Renal pelvis (tissue), 1 donor: ENCODE measurements at regions not wholly inside any gene's neighbourhood (a gene's known extent, or its start where the extent isn't known, plus 50 kb on each side); places are given as distances from the start of the nearest gene placed in this dataset.

Source experiments
- DNase-seq: peaks from one replicate; pipeline ENCODE4 v3.0.0-alpha.2; 2013

- no peak for DNase-seq
Observed at GRCh38 chr6:169165561-169166300, 87.9 kb downstream of the THBS2 start.

GRCh38 chr6:169164986-169165385 is 88.7 kb downstream of the THBS2 start:
- no peak for DNase-seq

DNA sequence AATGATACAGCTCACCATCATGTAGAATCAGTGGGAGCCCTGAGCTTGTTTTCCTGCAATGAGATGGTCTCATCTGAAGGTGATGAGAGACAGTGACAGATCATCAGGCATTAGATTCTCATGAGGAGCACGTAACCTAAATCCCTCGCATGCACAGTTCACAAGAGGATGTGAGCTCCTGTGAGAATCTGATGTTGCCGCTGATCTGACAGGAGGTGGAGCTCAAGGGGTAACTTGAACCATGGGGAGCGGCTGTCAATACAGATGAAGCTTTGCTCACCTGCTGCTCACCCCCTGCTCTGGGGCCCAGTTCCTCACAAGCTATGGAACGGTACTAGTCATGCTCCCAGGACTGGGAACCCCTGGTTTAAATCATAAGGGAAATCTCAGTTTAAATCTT is 89.2 kb downstream of the THBS2 start:
- DNase-seq, result no peak

GRCh38 chr6:169163411-169163901 is 90.2 kb downstream of the THBS2 start:
- no peak for DNase-seq

- no peak for DNase-seq
Observed at GRCh38 chr6:169162752-169163407, 90.8 kb downstream of the THBS2 start.

- no peak for DNase-seq
Observed at GRCh38 chr6:169162249-169162648, 91.4 kb downstream of the THBS2 start.

DNA sequence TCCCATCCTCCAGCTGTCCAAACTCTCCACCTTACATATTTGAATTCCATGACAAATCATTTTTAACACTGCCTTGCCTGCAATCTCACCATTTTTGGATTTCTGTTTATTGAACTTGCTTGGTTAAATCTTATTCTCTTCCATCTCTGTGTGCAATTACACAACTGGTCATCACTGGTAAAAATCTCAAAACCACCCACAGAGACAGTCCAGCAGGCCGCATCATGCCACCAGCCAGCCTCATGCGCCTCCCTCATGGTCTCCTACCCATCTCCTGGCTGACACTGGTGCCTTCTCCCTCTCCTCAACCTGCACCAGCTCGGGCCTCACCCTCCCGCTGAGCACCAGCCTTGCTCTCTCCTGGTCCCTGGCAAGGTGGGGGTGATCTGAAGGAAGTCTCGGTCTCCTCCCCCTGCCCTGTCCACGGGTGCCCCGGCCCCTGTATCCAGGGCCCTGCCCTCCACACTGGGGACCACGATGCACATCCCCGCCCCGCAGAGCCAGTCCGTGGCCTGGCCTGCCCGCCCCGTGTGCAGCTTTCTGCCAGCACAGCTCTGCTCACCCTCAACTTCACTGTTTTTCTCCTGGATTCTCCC is 92.0 kb downstream of the THBS2 start:
- no peak for DNase-seq

DNA sequence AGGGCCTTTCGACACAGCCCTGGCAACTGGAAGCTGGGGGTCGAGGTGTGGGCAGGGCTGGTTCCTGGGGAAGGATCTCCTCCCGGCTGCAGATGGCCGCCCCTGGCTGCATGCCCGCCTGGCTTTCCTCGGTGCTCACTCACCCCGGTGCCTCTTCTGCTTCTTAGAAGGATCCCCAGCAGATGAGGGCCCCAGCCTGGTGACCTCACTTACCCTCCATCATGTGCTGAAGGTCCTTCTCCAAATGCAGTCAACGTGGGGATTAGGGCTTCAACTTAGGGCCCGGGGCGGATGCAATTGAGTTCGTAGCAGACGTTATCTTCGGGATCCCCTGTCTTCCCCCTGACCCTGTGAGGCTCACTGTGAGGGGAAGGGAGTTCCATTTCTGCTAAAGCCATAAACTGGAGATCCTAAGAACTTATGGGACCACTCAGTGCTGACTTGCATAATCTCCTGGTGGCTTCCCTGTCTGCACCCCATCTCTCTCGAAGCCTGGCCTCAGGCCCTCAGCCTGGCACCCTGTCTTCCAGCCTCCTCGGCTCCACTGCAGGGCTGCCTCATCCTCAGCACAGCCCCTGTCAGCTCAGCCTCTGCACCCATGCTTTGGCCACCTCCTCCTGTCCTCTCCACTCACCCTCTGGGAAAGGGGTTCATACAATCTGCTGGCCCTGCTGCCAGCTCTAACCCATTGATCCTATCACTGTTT is 92.6 kb downstream of the THBS2 start:
- no peak for DNase-seq

GRCh38 chr6:169160091-169160854 is 93.4 kb downstream of the THBS2 start:
- DNase-seq, result no peak

DNA sequence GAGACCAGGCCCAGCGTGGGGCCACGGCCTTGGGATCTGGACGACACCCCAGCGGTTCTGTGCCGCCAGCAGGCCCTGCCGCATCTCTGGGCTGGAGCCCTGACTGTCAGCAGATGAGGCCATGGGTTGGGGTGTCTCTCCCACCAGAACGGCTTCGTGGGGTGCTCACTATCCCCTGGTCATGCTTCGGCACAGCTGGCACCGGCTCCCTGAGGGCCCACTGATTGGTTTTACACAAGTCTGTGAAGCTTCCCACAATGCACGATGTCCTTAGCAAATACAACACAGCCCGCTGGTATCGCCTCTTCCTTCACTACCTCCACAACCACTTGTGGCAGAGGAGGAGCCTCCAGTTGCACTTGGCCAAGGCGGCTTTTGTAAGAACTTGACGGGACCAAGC is 94.3 kb downstream of the THBS2 start:
- no peak for DNase-seq

DNA sequence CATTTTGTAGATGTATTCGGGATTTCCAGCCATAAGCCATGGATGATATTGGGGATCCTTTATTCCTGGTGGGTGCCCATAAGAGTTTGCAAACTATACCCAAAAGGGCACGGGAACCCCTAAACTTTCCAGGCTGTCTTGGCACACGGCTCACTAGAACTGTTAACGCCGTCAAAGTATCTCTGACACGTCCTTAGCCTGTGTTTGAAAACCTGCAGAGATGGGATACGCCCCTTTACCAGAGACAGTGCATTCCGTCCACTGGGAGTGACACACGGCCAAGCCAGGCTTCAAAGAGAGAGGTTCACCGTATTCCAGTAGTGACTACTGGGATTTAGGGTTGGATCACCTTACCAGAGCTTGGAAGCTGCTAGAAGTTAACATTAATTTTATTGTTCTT is 95.0 kb downstream of the THBS2 start:
- DNase-seq, result no peak

GRCh38 chr6:169158174-169158573 is 95.5 kb downstream of the THBS2 start:
- DNase-seq, result peak; percentile 82

GRCh38 chr6:169157197-169158148 is 96.2 kb downstream of the THBS2 start:
- no peak for DNase-seq

DNA sequence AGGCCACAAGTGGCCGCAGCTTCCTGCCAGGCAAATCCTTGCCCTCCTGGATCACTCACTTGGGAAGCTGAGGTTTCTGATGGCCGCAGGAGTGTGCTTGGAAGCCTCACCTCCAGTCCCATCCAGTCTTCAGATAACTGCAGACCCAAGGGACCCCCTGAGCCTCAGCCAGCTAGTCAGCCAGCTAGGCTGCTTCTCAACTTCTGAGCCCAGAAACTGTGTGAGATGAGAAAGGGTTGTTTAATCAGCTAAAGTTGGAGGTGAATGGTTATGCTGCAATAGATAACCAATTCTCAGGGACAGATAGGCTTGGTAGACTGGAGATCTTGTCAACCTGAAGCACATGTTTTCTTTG is 96.9 kb downstream of the THBS2 start:
- DNase-seq, result no peak

DNA sequence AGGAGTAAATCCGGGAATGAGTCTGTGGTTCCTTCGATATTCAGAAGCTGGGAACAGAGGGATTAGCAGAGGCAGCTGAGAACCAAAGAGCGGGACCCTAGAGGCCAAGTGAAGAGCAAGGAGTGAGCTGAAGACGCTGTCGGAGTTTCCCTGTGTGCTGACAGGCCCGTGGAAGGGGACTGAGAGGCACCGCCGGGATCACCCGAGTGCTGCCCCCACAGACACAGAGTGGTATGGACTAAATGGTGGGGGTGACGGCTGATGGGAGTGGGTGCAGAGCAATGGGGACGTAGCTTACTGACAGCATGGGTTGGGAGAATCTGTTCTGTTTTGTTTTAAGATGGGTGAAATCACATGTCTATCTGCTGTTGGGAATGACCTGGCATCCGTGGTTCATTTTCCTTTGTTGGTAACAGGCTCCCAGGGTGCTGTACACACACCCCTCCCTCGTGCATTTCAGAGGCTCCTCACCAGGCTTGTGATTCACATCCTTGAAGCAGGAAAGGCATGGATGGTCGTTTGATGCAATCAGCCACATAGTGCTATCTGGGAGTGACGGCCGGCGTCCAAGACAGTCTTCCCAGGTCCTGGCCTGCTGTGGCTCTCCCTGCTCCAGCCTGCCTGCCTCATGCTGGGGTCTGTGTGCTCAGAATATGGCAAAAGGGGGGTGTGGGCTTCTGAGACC is 97.4 kb downstream of the THBS2 start:
- no peak for DNase-seq

- no peak for DNase-seq
Observed at GRCh38 chr6:169155481-169155880, 98.2 kb downstream of the THBS2 start.

- DNase-seq, result no peak
Observed at GRCh38 chr6:169153401-169153800, 100.2 kb downstream of the THBS2 start.

DNA sequence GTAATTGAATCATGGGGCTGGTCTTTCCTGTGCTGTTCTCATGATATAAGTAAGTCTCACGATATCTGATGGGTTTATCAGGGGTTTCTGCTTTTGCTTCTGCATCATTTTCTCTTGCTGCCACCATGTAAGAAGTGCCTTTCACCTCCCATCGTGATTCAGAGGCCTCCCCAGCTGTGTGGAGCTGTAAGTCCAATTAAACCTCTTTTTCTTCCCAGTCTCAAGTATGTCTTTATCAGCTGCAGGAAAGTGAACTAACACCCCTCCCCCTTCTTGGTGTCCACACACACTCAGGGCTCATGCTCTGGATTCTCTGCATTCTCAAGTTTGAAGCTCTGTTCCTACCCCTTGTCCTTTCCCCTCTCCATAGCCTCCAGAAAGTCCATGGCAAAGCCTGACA is 107.1 kb downstream of the THBS2 start:
- DNase-seq, result no peak

DNA sequence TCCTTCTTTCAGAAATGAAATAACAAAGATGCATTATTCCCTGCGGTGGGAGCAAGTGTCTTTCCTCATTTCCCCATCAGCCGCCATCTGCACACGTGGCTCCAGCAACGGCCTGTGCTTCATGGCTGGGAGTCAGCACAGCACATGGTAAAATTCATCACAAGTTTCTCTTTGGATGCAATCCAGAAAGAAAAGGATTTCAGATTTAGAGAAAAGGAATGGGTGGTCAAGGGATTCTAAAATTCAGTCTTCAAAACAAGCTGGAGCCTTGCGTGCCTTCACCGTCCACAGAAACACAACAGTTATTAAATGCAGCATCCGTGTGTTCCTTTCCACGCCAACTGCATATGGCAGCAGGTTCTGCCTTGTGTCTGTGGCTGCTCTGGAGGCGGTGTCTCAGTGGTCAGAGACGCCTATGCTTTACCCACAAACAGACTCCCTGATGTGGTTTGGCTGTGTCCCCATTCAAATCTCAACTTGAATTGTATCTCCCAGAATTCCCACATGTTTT is 107.6 kb downstream of the THBS2 start:
- no peak for DNase-seq

- DNase-seq, result no peak
Observed at GRCh38 chr6:169145496-169145895, 108.2 kb downstream of the THBS2 start.
